NB4 (cell line): ENCODE measurements at regions not wholly inside any gene's neighbourhood (a gene's known extent, or its start where the extent isn't known, plus 50 kb on each side); places are given as distances from the start of the nearest gene placed in this dataset.

ENCODE experiments used
- DNase-seq: peaks from one replicate; pipeline ENCODE4 v3.0.0; 2010; ENCODE audit warnings: low read depth
- H3K4me3 ChIP-seq: one replicate; pipeline ENCODE4 v1.5.1; 2011; ENCODE audit warnings: mild to moderate bottlenecking, low read depth, low read length, moderate library complexity
- CTCF ChIP-seq: IDR thresholded peaks from one replicate; pipeline ENCODE4 v1.5.1; 2012; ENCODE audit warnings: low read depth, low read length
- MAX ChIP-seq: IDR thresholded peaks from 2 replicates; pipeline ENCODE4 v1.6.1; 2011; ENCODE audit warnings: low read depth, low read length
- MYC ChIP-seq: IDR thresholded peaks from 2 replicates; pipeline ENCODE4 v1.6.1; 2011; ENCODE audit warnings: low read depth, low read length
- POLR2A ChIP-seq: IDR thresholded peaks from 2 replicates; pipeline ENCODE4 v1.6.1; 2011; ENCODE audit warnings: mild to moderate bottlenecking; ENCODE audit not compliant: insufficient read length; ENCODE audit errors: extremely low read depth

- TF ChIP-seq POLR2A (no peak), MYC (no peak), MAX (no peak), CTCF (no peak)
- no peak overlapping the region for H3K4me3 ChIP-seq
- peak; percentile 64 for DNase-seq
Measured at GRCh38 chr6:149234051-149234962, 83.2 kb upstream of the TAB2 start.

GRCh38 chr6:149235130-149235561 lies 82.4 kb upstream of the TAB2 start:
- no peak overlapping the region for H3K4me3 ChIP-seq
- TF ChIP-seq POLR2A (no peak), MYC (no peak), CTCF (no peak), MAX (no peak)
- peak; percentile 62 for DNase-seq

GRCh38 chr6:149236589-149236988 lies 80.9 kb upstream of the TAB2 start:
- TF ChIP-seq POLR2A (no peak), MAX (no peak), MYC (no peak), CTCF (no peak)
- no peak overlapping the region for H3K4me3 ChIP-seq
- no peak for DNase-seq

- no peak for DNase-seq
- no peak overlapping the region for H3K4me3 ChIP-seq
- no peak for TF ChIP-seq MAX
- TF ChIP-seq CTCF: no peak
- TF ChIP-seq POLR2A: no peak
- no peak for TF ChIP-seq MYC
Measured at GRCh38 chr6:149237464-149237863, 80.0 kb upstream of the TAB2 start.

GRCh38 chr6:149239573-149240209 lies 77.8 kb upstream of the TAB2 start:
- no peak for TF ChIP-seq CTCF
- no peak for TF ChIP-seq MAX
- no peak for TF ChIP-seq POLR2A
- no peak for TF ChIP-seq MYC
- no peak overlapping the region for H3K4me3 ChIP-seq
- DNase-seq: no peak
